Mesothelial cell of epicardium (in vitro differentiated cells): ENCODE measurements at regions not wholly inside any gene's neighbourhood (a gene's known extent, or its start where the extent isn't known, plus 50 kb on each side); places are given as distances from the start of the nearest gene placed in this dataset.

Source experiments
- DNase-seq, 2 experiments: peaks; one replicate each; pipeline ENCODE4 v3.0.0; 2021; ENCODE audit warnings: low spot score in 2 of 2; ENCODE audit not compliant: unreplicated experiment in 2 of 2
- H3K27ac Mint-ChIP-seq: 2 replicates; pipeline ENCODE4 v1.8.0; 2021; ENCODE audit warnings: mixed read lengths
- H3K27me3 Mint-ChIP-seq: 2 replicates; pipeline ENCODE4 v1.8.0; 2021; ENCODE audit warnings: low read depth, mixed read lengths
- H3K36me3 Mint-ChIP-seq: 2 replicates; pipeline ENCODE4 v1.8.0; 2021; ENCODE audit warnings: mixed read lengths
- H3K4me1 Mint-ChIP-seq: 2 replicates; pipeline ENCODE4 v1.8.0; 2021; ENCODE audit warnings: mixed read lengths
- H3K4me3 Mint-ChIP-seq: 2 replicates; pipeline ENCODE4 v1.8.0; 2021; ENCODE audit warnings: mild to moderate bottlenecking, moderate library complexity, mixed read lengths
- H3K9me3 Mint-ChIP-seq: 2 replicates; pipeline ENCODE4 v1.8.0; 2021; ENCODE audit warnings: mixed read lengths
- TF ChIP-seq, protein P1 (sequence below): fragments of 200-600 bp; sonication (generic); IDR thresholded peaks from one replicate; pipeline ENCODE4 v1.5.0; 2021; ENCODE audit warnings: antibody characterized with exemption; ENCODE audit not compliant: unreplicated experiment

DNA sequence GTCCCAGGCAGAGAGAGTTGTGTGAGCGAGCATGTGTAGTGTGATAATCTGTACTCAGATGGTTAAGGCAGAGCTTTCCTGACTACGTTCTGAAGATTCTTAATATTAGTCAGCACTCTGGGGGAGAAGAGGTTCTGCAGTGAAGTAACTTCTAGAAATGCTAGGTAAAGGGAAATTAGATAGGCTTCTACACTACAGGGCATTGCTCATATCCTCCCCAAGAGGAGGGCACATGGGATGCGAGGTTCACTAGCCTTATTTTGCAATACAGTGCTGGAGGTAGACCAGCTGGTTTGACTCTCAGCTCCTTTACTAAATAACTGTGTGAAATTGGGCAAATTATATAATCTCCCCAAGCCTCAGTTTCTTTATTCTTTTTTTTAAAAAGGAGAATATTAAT lies 300.3 kb upstream of the PDZRN3 start:
- H3K27me3 Mint-ChIP-seq, result peaks cover 2% of the 10 kb centered on the region
- H3K27ac Mint-ChIP-seq, result no peak overlapping the region
- H3K9me3 Mint-ChIP-seq, result no peaks in the 10 kb centered on the region
- H3K4me1 Mint-ChIP-seq, result peaks cover 5% of the 10 kb centered on the region
- TF ChIP-seq, protein P1, sequence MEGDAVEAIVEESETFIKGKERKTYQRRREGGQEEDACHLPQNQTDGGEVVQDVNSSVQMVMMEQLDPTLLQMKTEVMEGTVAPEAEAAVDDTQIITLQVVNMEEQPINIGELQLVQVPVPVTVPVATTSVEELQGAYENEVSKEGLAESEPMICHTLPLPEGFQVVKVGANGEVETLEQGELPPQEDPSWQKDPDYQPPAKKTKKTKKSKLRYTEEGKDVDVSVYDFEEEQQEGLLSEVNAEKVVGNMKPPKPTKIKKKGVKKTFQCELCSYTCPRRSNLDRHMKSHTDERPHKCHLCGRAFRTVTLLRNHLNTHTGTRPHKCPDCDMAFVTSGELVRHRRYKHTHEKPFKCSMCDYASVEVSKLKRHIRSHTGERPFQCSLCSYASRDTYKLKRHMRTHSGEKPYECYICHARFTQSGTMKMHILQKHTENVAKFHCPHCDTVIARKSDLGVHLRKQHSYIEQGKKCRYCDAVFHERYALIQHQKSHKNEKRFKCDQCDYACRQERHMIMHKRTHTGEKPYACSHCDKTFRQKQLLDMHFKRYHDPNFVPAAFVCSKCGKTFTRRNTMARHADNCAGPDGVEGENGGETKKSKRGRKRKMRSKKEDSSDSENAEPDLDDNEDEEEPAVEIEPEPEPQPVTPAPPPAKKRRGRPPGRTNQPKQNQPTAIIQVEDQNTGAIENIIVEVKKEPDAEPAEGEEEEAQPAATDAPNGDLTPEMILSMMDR, result no peak
- H3K4me3 Mint-ChIP-seq, result no peak overlapping the region
- H3K36me3 Mint-ChIP-seq, result no peaks in the 10 kb centered on the region
- no peak for DNase-seq

DNA sequence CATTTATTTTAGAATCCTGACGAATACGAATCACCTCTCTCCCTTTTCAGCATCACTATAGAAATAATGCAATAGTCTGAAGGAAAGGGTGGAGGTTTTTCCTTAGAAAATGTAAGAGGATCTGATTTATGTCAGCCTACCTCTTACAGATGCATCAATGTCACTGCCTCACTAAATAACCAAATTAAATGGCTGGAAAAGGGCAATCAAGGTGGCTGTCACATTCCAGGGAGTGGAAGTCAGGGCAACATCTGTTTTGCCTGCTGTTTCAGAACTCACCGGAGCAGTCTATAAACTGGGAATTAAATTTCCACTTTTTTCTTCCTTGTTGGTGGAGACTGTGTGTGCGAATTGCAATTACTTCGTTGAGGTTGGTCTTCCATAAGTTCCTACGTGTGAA lies 299.3 kb upstream of the PDZRN3 start:
- H3K4me1 Mint-ChIP-seq, result peaks cover 5% of the 10 kb centered on the region
- H3K27ac Mint-ChIP-seq, result no peak overlapping the region
- TF ChIP-seq, protein P1, result no peak
- H3K4me3 Mint-ChIP-seq, result no peak overlapping the region
- DNase-seq, result no peak
- no peaks in the 10 kb centered on the region for H3K36me3 Mint-ChIP-seq
- H3K27me3 Mint-ChIP-seq, result peaks cover 2% of the 10 kb centered on the region
- H3K9me3 Mint-ChIP-seq, result no peaks in the 10 kb centered on the region

DNA sequence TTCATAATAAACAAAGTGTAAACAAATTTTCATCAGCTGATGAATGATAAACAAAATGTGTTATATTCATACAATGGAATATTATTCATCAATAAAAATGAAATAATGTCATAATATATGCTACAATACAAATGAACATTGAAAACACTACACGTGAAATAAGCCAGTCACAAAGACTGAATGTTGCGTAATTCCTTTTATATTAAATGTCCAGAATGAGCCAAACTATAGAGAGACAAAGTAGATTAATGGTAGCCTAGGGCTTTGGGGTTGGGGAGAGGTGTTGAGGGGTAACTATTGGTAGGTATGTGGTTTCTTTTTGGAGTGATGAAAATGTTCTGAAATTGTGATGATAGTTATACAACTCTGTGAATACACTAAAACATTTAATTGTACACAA lies 292.9 kb upstream of the PDZRN3 start:
- no peak for DNase-seq
- H3K27ac Mint-ChIP-seq, result no peak overlapping the region
- H3K36me3 Mint-ChIP-seq, result no peaks in the 10 kb centered on the region
- H3K9me3 Mint-ChIP-seq, result no peaks in the 10 kb centered on the region
- peaks cover 17% of the 10 kb centered on the region for H3K27me3 Mint-ChIP-seq
- H3K4me3 Mint-ChIP-seq, result no peak overlapping the region
- TF ChIP-seq, protein P1, result no peak
- H3K4me1 Mint-ChIP-seq, result no peaks in the 10 kb centered on the region

DNA sequence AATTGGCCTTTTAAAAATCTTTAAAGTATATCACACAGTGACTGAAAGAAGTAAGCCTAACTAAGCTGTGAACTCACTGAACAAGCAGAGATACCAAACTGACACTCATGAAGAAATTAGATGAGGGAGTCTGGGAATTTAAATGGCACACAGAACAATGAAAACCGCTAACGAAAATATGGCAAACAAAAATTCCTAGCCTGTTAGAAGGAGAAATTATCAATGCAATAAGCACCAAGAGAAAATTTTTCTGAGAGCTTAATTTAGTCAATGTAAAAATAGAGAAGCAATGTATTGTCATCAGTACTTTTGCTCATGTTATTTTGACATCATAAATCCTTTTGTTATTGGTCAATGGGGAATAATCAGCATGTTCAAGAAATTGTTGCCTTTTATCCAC lies 291.1 kb upstream of the PDZRN3 start:
- Mint-ChIP-seq H3K4me1 (no peaks in the 10 kb centered on the region), H3K36me3 (no peaks in the 10 kb centered on the region), H3K9me3 (no peaks in the 10 kb centered on the region), H3K27me3 (peaks cover 29% of the 10 kb centered on the region), H3K4me3 (no peak overlapping the region), H3K27ac (no peak overlapping the region)
- no peak for DNase-seq
- TF ChIP-seq, protein P1, result no peak

DNA sequence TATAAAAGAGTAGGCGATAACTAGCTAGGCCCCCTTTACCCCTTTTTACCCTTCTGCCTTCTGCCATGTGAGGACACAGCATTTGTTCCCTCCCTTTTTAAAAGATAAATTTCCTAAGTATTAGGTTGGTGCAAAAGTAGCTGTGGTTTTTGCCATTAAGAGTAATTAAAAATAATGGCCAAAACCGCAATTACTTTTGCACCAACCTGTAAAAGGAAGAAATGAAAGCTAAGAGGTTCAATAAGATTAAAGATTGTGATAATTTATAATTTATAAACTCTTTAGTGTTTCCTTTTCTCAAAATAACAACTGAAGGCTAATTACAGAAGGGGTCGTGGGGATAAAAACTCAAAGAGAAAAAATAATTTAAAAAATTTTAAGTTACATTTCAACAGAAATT lies 283.5 kb upstream of the PDZRN3 start:
- H3K27ac Mint-ChIP-seq, result no peak overlapping the region
- H3K9me3 Mint-ChIP-seq, result peaks cover 17% of the 10 kb centered on the region
- no peaks in the 10 kb centered on the region for H3K4me1 Mint-ChIP-seq
- TF ChIP-seq, protein P1, result no peak
- DNase-seq, result no peak
- peaks cover 20% of the 10 kb centered on the region for H3K27me3 Mint-ChIP-seq
- H3K4me3 Mint-ChIP-seq, result no peak overlapping the region
- no peaks in the 10 kb centered on the region for H3K36me3 Mint-ChIP-seq

DNA sequence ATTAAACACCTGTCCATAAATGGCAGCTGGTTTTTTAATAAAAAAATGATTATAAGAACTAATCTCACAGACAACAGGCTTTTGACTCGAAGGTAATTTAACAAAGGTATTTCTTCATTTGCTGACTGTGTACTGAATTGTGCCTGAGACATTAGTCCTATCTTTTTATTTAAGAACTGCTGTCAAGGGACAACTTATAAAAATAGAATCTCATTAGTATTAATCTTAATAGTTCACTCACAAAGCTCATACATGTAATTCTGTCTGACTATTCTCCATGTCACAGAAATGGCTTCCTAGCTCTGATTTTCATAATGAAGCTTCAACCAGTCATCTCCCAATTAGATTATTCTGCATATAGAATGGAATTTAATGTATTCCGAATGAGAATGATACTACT lies 276.9 kb upstream of the PDZRN3 start:
- H3K27ac Mint-ChIP-seq, result no peak overlapping the region
- H3K36me3 Mint-ChIP-seq, result no peaks in the 10 kb centered on the region
- no peaks in the 10 kb centered on the region for H3K4me1 Mint-ChIP-seq
- TF ChIP-seq, protein P1, result no peak
- no peak overlapping the region for H3K4me3 Mint-ChIP-seq
- DNase-seq, result no peak
- H3K9me3 Mint-ChIP-seq, result peaks cover 12% of the 10 kb centered on the region
- peaks cover 11% of the 10 kb centered on the region for H3K27me3 Mint-ChIP-seq
